Effector CD8-positive, alpha-beta T cell (primary cell): ENCODE measurements at regions not wholly inside any gene's neighbourhood (a gene's known extent, or its start where the extent isn't known, plus 50 kb on each side); places are given as distances from the start of the nearest gene placed in this dataset.
"Not testable (repeated sequence)": the region's sequence is repeated elsewhere in the genome, so short reads cannot be mapped to it uniquely, and the experiment has no call there.

Source experiments
- DNase-seq: peaks from one replicate; lab custom pipeline; 2025; lab: John Stamatoyannopoulos, UW

GRCh38 chr4:181849472-181849871 lies 393.7 kb upstream of the TENM3 start:
- DNase-seq = no peak

- DNase-seq = no peak
These were observed 389.2 kb upstream of the TENM3 start for GRCh38 chr4:181853881-181854511.

DNA sequence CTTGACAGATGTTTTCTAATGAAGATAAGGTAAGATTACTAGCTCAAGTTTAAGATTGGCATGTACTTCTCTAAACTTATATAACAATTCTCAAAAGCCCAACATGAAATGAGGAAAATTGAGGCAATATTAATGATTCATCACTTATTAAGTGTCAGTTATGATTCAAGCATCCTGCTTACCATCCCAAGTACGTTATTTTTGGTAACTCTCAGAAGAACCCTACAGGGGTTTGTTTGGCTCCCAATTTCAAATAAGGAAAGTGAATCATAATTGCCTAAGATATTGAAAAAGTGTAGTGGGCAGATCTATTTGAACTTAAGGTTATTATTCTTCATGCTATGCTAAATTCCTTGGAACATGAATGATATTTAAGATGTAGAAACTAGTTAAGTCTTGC lies 387.9 kb upstream of the TENM3 start:
- DNase-seq = no peak

GRCh38 chr4:181857471-181857870 lies 385.7 kb upstream of the TENM3 start:
- DNase-seq = not testable (repeated sequence)

DNA sequence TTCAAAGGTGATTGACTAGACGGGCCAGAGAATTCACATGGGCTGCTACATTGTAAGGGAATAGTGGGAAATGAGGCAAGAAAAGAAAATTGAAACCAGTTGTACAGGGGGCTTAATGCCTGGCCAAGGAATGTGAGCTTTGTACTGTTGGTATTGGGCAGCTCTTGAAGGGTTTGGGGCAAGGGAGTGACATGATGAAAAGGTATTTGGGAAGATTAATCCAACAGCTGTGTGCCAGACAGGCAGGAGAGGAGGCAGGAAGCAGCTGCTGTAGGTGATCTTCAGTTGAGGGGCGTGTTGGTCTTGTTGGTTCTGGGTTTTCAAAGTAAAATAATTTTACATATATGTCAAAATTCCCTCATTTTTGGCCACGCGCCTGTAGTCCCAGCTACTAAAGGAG lies 384.5 kb upstream of the TENM3 start:
- DNase-seq = no peak

- DNase-seq = no peak
These were observed 383.8 kb upstream of the TENM3 start for GRCh38 chr4:181859439-181859838.

GRCh38 chr4:181860157-181860556 lies 383.0 kb upstream of the TENM3 start:
- no peak for DNase-seq

- DNase-seq = no peak
These were observed 382.5 kb upstream of the TENM3 start for GRCh38 chr4:181860668-181861067.

DNA sequence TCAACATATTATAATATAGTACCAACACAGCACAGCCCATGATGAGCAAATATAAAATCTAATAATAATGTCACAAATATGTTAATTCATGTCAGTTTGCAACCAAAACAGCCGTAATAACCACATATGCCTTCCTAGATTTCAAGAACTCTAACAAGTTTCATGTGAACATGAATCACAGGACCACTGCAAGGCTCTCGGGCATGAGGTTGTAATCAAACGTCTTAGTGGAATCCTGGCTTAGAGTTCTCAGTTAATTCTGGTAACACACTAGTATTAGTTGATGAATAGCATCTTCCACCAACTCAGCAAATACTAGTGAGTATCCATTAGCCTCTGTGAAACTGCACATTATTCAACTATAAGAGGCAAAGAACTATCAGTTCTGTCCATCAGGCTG lies 379.3 kb upstream of the TENM3 start:
- no peak for DNase-seq

GRCh38 chr4:181870326-181870725 lies 372.9 kb upstream of the TENM3 start:
- no peak for DNase-seq

GRCh38 chr4:181874602-181875001 lies 368.6 kb upstream of the TENM3 start:
- no peak for DNase-seq

GRCh38 chr4:181877329-181877848 lies 365.8 kb upstream of the TENM3 start:
- no peak for DNase-seq

- DNase-seq = no peak
These were observed 353.2 kb upstream of the TENM3 start for GRCh38 chr4:181890031-181890430.

DNA sequence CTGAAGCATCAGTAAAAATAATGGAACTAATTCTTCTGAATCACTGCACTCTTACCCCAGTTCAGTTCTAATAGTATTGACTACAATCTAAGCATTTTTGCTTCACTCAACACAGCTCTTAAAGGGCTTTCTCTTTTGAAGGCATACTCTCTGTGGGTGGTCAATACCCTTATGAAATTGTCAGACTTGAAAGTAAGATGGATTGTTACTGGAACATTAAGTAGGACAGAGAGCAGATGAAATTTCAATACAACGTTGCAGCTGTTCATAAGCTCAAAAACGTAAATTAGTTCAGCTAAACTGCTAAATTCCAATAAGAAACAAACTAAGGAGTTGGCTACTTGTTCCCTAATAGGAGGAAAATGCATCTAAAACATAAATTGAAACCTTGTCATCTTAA lies 352.3 kb upstream of the TENM3 start:
- DNase-seq = no peak

DNA sequence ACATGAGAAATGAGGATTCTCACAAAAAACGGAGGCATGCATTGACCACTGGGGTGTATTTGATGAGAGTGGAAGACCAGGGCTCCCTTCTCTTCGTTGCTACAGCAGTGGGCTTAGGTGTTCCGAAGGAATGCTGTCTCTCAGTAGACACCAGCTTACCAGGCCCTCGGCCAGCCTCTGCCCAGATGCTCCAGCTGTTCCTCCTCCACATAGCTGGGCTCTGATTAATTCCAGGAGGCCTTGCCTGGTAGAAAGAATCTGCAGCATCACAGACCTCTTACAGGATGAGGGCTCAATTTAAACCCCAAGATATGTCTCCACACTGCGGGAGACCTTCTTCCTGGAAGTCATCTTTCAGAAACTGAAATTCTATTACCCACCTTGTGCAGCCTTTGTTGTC lies 346.6 kb upstream of the TENM3 start:
- no peak for DNase-seq

- DNase-seq = no peak
These were observed 345.3 kb upstream of the TENM3 start for GRCh38 chr4:181897935-181898334.

DNA sequence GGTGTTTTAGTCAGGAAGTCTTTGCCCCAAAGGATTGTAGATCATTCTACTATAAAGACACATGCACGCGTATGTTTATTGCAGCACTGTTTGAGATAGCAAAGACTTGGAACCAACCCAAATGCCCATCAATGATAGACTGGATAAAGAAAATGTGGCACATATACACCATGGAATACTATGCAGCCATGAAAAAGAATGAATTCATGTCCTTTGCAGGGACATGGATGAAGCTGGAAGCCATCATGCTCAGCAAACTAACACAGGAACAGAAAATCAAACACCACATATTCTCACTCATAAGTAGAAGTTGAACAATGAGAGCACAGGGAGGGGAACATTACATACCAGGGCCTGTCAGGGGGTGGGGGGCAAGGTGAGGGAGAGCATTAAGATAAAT lies 340.8 kb upstream of the TENM3 start:
- DNase-seq = not testable (repeated sequence)

- no peak for DNase-seq
These were observed 337.5 kb upstream of the TENM3 start for GRCh38 chr4:181905708-181906107.

- DNase-seq = no peak
These were observed 335.0 kb upstream of the TENM3 start for GRCh38 chr4:181908168-181908567.

- DNase-seq = no peak
These were observed 333.8 kb upstream of the TENM3 start for GRCh38 chr4:181909368-181909767.

GRCh38 chr4:181911420-181911819 lies 331.8 kb upstream of the TENM3 start:
- no peak for DNase-seq

DNA sequence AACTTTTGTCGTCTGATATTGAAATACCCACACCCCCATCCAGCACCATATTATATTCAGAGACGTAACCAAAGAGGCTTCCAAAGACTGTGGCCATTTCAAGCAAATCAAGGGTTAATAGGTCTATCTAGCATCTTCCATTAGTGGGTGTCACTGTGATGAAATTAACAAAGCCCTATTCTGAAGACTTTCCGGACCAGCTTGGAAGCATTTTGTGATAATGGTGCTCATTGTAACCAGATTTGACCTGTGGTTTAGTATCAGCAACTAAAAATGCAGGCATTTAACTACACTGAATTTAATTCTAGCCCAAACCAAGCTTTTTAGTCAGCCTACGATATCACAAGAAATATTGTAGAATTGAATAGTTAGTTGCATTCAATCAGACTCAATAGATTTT lies 309.7 kb upstream of the TENM3 start:
- DNase-seq = no peak

DNA sequence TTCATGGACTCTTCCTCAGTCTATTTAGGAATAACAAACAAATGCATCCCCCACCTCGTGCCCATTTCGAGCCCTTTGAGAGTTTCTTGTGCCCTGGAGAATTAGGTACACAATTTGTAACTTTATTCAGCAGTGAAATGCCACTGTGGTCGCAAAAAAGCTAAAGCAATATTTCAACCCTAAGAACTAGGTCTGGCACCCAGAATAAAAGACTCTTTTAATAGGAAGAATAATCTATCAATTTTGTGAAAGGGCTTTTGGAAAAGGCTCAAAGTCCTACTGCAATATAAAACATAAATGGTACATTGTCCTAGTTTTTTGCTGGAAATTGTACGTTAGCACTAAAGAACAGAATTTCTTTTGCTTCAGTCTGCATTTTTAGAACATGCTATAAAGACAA lies 304.6 kb upstream of the TENM3 start:
- no peak for DNase-seq

DNA sequence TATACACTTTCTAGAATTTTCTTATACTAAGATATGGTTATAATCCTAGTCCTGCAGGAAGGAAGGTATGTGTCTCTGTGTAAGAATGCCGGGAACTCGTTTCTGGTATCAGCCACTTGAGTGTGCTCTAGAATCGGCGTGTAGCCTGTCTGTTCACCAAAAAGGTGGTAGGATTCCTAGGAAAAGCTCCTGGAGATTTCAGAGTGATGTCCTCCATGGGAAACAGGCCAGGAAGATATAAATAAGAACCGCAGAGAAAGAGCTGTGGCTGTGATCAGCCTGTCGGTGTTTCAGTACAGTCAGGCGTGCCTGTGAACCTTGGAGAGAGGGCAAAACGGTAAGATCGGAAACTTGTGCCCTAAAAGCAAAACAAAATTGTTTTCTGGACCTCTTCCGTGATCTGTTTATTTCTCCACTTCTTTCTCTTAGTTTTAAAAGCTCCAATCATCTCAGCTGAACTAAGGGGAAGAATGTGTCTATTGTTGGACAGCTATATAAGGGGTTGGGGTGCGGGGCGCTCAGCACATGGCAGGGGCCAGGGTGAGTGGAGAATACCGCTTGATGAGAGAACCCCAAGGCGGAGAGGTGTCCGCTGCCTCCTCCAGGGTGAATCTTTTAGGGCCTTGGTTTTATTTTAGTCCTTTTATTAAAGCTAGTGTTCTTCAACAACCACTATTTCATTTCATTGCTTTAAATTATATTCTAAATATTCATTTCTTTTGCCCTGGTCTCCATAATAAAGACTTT lies 303.8 kb upstream of the TENM3 start:
- DNase-seq = no peak
